Spleen (tissue), 7 donors: ENCODE measurements at regions not wholly inside any gene's neighbourhood (a gene's known extent, or its start where the extent isn't known, plus 50 kb on each side); places are given as distances from the start of the nearest gene placed in this dataset.

Experiments used
- POLR2A ChIP-seq, 3 donors: fragments of 450-650 bp; IDR thresholded peaks; one replicate each; pipeline ENCODE4 v1.5.1; 2017; ENCODE audit warnings: antibody characterized with exemption in 3 of 3, mild to moderate bottlenecking in 1 of 3
- POLR2AphosphoS5 ChIP-seq, 3 donors: sonication (generic); formaldehyde crosslinking; IDR thresholded peaks; one replicate each; pipeline ENCODE4 v1.5.1; 2017; ENCODE audit warnings: antibody characterized with exemption in 3 of 3
- TF ChIP-seq, protein P1 (sequence below), 11 experiments: fragments of 200-600 bp in 7 of 11; fragments of 450-650 bp in 4 of 11; sonication (generic) in 4 of 11; IDR thresholded peaks in 8 of 11; conservative IDR thresholded peaks in 3 of 11; 1 replicate in 7 of 11; 2 replicates in 4 of 11; pipeline versions ENCODE4 v1.4.0 to v1.8.0; 2016 to 2021; ENCODE audit warnings: antibody characterized with exemption in 11 of 11, inconsistent platforms in 4 of 11, mild to moderate bottlenecking in 1 of 11
- donor health status: DM: no; HTN: no; CAD: no; lungs with moderate emphysema.
- donor health status: DM: no; HTN: no; CAD: no.
- donor health status: DM: no; HTN: no; CAD: no.

DNA sequence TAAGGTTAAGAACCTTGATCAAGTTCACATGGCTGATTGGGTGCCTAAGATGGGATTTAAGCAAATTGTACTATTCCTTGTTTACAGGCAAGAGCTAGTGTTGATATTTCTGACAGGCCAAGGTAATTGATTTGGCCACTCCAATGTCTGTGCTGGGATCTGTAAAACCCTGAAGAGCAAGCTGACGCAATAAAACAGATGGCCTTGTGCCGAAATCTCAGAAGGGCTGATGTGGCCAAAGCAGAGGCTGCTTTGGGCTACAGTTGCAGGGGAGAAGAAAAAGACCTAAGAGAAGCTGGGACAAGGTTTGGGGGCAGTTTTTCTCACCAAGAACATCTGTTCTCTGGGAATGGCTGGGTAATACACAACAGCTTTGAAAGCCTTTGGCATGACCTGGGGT, 463.2 kb upstream of the ZNF608 start:
- TF ChIP-seq, protein P1, sequence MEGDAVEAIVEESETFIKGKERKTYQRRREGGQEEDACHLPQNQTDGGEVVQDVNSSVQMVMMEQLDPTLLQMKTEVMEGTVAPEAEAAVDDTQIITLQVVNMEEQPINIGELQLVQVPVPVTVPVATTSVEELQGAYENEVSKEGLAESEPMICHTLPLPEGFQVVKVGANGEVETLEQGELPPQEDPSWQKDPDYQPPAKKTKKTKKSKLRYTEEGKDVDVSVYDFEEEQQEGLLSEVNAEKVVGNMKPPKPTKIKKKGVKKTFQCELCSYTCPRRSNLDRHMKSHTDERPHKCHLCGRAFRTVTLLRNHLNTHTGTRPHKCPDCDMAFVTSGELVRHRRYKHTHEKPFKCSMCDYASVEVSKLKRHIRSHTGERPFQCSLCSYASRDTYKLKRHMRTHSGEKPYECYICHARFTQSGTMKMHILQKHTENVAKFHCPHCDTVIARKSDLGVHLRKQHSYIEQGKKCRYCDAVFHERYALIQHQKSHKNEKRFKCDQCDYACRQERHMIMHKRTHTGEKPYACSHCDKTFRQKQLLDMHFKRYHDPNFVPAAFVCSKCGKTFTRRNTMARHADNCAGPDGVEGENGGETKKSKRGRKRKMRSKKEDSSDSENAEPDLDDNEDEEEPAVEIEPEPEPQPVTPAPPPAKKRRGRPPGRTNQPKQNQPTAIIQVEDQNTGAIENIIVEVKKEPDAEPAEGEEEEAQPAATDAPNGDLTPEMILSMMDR (IDR thresholded peaks at IDR 0.05 in 8 of 11, conservative IDR thresholded peaks at IDR 0.05 in 3 of 11), result no peak
- TF ChIP-seq POLR2A (IDR thresholded peaks at IDR 0.05) (no peak), POLR2AphosphoS5 (IDR thresholded peaks at IDR 0.05) (no peak)
